ENCODE measurements at regions not wholly inside any gene's neighbourhood (a gene's known extent, or its start where the extent isn't known, plus 50 kb on each side); places are given as distances from the start of the nearest gene placed in this dataset.

DNA sequence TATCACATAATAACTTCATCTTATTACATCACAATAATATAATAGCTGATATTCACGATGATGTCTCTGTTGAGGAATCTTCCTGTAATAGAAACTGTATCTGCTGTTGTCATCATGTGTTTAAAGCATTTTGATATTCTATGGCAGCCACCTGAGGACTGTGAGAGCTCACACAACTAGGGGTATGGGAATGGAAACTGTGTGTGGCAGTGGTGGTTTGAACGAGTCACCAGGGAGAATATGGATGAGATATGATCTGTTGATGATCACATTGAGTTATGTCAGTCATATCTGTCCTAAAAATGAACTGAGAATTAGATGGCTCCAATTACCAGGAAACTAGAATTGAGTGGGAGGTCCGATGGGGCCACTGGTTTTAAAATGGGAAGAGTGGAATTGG lies 169.6 kb downstream of the MID1IP1 start:
- intact Hi-C loops (cut with micrococcal nuclease) = no loop called here
- H3K36me3 ChIP-seq (ENCODE audit: low read depth, low read length) = no peaks in the 10 kb centered on the region
- no peak overlapping the region for H3K4me3 ChIP-seq (ENCODE audit: low read length)
- no peaks in the 10 kb centered on the region for H3K9me2 ChIP-seq (replicated peaks; ENCODE audit: low read length)
- ATAC-seq (no peak), DNase-seq (no peak)
- H4K20me1 ChIP-seq (ENCODE audit: low read length) = no peaks in the 10 kb centered on the region
- TF ChIP-seq EZH2phosphoT487 (IDR thresholded peaks at IDR 0.05; ENCODE audit: borderline replicate concordance, low read length) = no peak
- TF ChIP-seq, protein P1, sequence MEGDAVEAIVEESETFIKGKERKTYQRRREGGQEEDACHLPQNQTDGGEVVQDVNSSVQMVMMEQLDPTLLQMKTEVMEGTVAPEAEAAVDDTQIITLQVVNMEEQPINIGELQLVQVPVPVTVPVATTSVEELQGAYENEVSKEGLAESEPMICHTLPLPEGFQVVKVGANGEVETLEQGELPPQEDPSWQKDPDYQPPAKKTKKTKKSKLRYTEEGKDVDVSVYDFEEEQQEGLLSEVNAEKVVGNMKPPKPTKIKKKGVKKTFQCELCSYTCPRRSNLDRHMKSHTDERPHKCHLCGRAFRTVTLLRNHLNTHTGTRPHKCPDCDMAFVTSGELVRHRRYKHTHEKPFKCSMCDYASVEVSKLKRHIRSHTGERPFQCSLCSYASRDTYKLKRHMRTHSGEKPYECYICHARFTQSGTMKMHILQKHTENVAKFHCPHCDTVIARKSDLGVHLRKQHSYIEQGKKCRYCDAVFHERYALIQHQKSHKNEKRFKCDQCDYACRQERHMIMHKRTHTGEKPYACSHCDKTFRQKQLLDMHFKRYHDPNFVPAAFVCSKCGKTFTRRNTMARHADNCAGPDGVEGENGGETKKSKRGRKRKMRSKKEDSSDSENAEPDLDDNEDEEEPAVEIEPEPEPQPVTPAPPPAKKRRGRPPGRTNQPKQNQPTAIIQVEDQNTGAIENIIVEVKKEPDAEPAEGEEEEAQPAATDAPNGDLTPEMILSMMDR (conservative IDR thresholded peaks at IDR 0.05; ENCODE audit: low read depth, low read length) = no peak
- no peak for TF ChIP-seq EZH2 (IDR thresholded peaks at IDR 0.05; ENCODE audit: low read length, unreplicated experiment)
- 0 out of 2 replicates have a peak, but pooled peaks cover 5% of the 10 kb centered on the region for H3K4me1 ChIP-seq (ENCODE audit: insufficient read depth, low read length)
- CTCF ChIA-PET = no interaction called here
- H3K9ac ChIP-seq (ENCODE audit: low read length) = no peak overlapping the region
- no peak overlapping the region for H2AFZ ChIP-seq (ENCODE audit: low read length)
- POLR2A ChIA-PET (ENCODE audit: unreplicated experiment) = no interaction called here
- H3K4me2 ChIP-seq (ENCODE audit: low read length) = no peak overlapping the region
- H3K79me2 ChIP-seq (ENCODE audit: low read length) = no peaks in the 10 kb centered on the region
- no peaks in the 10 kb centered on the region for H3F3A ChIP-seq (ENCODE audit: low read length, unreplicated experiment)
- no TSS peak for BruUV-seq (replicated peaks)
- no peak overlapping the region for H3K27ac ChIP-seq (ENCODE audit: low read length)
- H3K9me3 ChIP-seq (ENCODE audit: low read length) = no peaks in the 10 kb centered on the region
- H3K27me3 ChIP-seq (ENCODE audit: low read length) = no peaks in the 10 kb centered on the region

DNA sequence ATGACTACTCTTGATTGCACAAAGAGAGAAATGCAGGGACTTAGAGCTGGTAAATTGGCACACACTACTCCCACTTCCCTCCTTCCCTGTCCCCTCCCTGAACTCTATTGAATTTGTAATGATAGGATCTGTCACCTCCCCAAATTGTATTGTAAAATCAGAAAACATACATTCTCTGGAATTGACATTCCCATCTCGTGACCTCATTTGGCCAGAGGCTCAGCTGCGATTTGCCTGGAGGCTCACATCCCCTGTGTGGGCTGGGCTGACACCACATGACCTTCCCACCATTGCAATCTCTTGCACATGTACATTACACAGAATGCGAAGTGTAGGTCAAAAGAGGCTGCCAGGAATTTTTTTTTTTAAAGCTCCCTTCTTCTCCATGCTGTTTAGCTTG lies 172.1 kb downstream of the MID1IP1 start:
- Histone ChIP-seq H3K4me3 (ENCODE audit: low read length) (no peak overlapping the region), H2AFZ (ENCODE audit: low read length) (no peak overlapping the region), H3K36me3 (ENCODE audit: low read depth, low read length) (no peaks in the 10 kb centered on the region), H4K20me1 (ENCODE audit: low read length) (no peaks in the 10 kb centered on the region), H3K9me2 (replicated peaks; ENCODE audit: low read length) (no peaks in the 10 kb centered on the region), H3K9me3 (ENCODE audit: low read length) (no peaks in the 10 kb centered on the region), H3F3A (ENCODE audit: low read length, unreplicated experiment) (no peaks in the 10 kb centered on the region), H3K9ac (ENCODE audit: low read length) (no peak overlapping the region), H3K79me2 (ENCODE audit: low read length) (no peaks in the 10 kb centered on the region), H3K4me2 (ENCODE audit: low read length) (no peak overlapping the region), H3K4me1 (ENCODE audit: insufficient read depth, low read length) (0 out of 2 replicates have a peak, but pooled peaks cover 5% of the 10 kb centered on the region), H3K27me3 (ENCODE audit: low read length) (no peaks in the 10 kb centered on the region), H3K27ac (ENCODE audit: low read length) (no peak overlapping the region)
- TF ChIP-seq, protein P1 (conservative IDR thresholded peaks at IDR 0.05; ENCODE audit: low read depth, low read length) = no peak
- TF ChIP-seq EZH2 (IDR thresholded peaks at IDR 0.05; ENCODE audit: low read length, unreplicated experiment) = no peak
- no peak for TF ChIP-seq EZH2phosphoT487 (IDR thresholded peaks at IDR 0.05; ENCODE audit: borderline replicate concordance, low read length)
- intact Hi-C loops (cut with micrococcal nuclease) = no loop called here
- DNase-seq = peak; percentile 56
- ATAC-seq = no peak
- CTCF ChIA-PET = no interaction called here
- no TSS peak for BruUV-seq (replicated peaks)
- POLR2A ChIA-PET (ENCODE audit: unreplicated experiment) = interaction anchor here (0.6 kb wide), 1 partner anchor 93 kb away, joined by 3 read pairs; no protein-coding TSS in a partner anchor

DNA sequence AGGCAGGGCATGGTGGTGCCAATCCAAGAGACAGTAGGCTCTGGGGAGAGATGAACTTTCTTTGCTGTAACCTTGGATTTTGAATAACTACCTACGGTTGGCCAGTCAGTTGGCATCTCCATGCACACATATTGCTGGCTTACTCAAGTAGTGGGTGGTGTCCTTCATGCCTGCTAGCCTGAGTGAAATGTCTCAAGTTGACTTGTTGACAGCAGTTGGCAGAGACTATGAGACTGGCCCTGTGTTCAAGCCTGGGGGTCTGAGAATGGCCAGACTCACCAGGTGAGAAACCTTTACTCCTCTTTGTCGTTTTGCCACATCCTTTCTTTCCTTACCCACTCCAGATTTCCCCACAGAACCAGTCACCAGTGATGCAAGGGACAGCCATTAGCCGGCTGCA lies 173.3 kb downstream of the MID1IP1 start:
- Histone ChIP-seq H3K36me3 (ENCODE audit: low read depth, low read length) (no peaks in the 10 kb centered on the region), H2AFZ (ENCODE audit: low read length) (no peak overlapping the region), H4K20me1 (ENCODE audit: low read length) (no peaks in the 10 kb centered on the region), H3K9me3 (ENCODE audit: low read length) (no peaks in the 10 kb centered on the region), H3K79me2 (ENCODE audit: low read length) (no peaks in the 10 kb centered on the region), H3K9me2 (replicated peaks; ENCODE audit: low read length) (no peaks in the 10 kb centered on the region), H3K9ac (ENCODE audit: low read length) (no peak overlapping the region), H3K4me3 (ENCODE audit: low read length) (no peak overlapping the region), H3K4me1 (ENCODE audit: insufficient read depth, low read length) (0 out of 2 replicates have a peak, but pooled peaks cover 5% of the 10 kb centered on the region), H3K27me3 (ENCODE audit: low read length) (no peaks in the 10 kb centered on the region), H3K4me2 (ENCODE audit: low read length) (no peak overlapping the region), H3F3A (ENCODE audit: low read length, unreplicated experiment) (no peaks in the 10 kb centered on the region), H3K27ac (ENCODE audit: low read length) (no peak overlapping the region)
- CTCF ChIA-PET = no interaction called here
- ATAC-seq = no peak
- intact Hi-C loops (cut with micrococcal nuclease) = no loop called here
- POLR2A ChIA-PET (ENCODE audit: unreplicated experiment) = no interaction called here
- TF ChIP-seq EZH2phosphoT487 (IDR thresholded peaks at IDR 0.05; ENCODE audit: borderline replicate concordance, low read length) (no peak), EZH2 (IDR thresholded peaks at IDR 0.05; ENCODE audit: low read length, unreplicated experiment) (no peak)
- TF ChIP-seq, protein P1 (conservative IDR thresholded peaks at IDR 0.05; ENCODE audit: low read depth, low read length) = no peak
- no TSS peak for BruUV-seq (replicated peaks)
- DNase-seq = no peak
